Esophagus squamous epithelium (tissue), 5 donors: ENCODE measurements at regions not wholly inside any gene's neighbourhood (a gene's known extent, or its start where the extent isn't known, plus 50 kb on each side); places are given as distances from the start of the nearest gene placed in this dataset.

Source experiments
- DNase-seq: peaks from one replicate; lab custom pipeline; 2025; lab: John Stamatoyannopoulos, UW
- H3K27ac ChIP-seq, 4 donors: fragments of 200-600 bp; sonication (generic); one replicate each; pipeline ENCODE4 v1.5.1; 2016 to 2019; ENCODE audit warnings: mild to moderate bottlenecking in 1 of 4
- H3K27me3 ChIP-seq, 4 donors: fragments of 200-600 bp; sonication (generic); 1 replicate in 3 of 4; 2 replicates in 1 of 4; pipeline versions ENCODE4 v1.5.1 to v1.6.0; 2017 to 2021; ENCODE audit warnings: antibody characterized with exemption in 1 of 4
- H3K36me3 ChIP-seq, 3 donors: fragments of 200-600 bp; sonication (generic); one replicate each; pipeline ENCODE4 v1.5.1; 2016 to 2019
- H3K4me1 ChIP-seq, 3 donors: fragments of 200-600 bp; sonication (generic); one replicate each; pipeline ENCODE4 v1.5.1; 2017 to 2019
- H3K4me3 ChIP-seq, 4 donors: fragments of 200-600 bp; sonication (generic); 1 replicate in 3 of 4; 2 replicates in 1 of 4; pipeline ENCODE4 v1.5.1; 2016 to 2019; ENCODE audit warnings: mild to moderate bottlenecking in 2 of 4, moderate library complexity in 1 of 4
- H3K9me3 ChIP-seq, 3 donors: fragments of 200-600 bp; sonication (generic); one replicate each; pipeline ENCODE4 v1.5.1; 2016 to 2019
- CTCF ChIP-seq, 6 experiments: fragments of 450-650 bp in 4 of 6; fragments of 200-600 bp in 2 of 6; sonication (generic) in 2 of 6; IDR thresholded peaks; one replicate each; pipeline ENCODE4 v1.5.1; 2016 to 2019; ENCODE audit warnings: antibody characterized with exemption in 6 of 6, mild to moderate bottlenecking in 4 of 6, moderate library complexity in 4 of 6
- POLR2A ChIP-seq, 4 donors: fragments of 450-650 bp; IDR thresholded peaks; one replicate each; pipeline ENCODE4 v1.6.1; 2017; ENCODE audit warnings: antibody characterized with exemption in 4 of 4, mild to moderate bottlenecking in 4 of 4, moderate library complexity in 3 of 4
- WGBS, 2 donors: methylation state at CpG; one replicate each; pipeline ENCODE4 v1.1.5; 2018; 5-methylcytosine and 5-hydroxymethylcytosine counted together
- intact Hi-C: fragments of 100-400 bp; cut with DNase I; formaldehyde crosslinking; loops from one replicate; pipeline ENCODE4 v1.15.0; 2022
- donor health status: DM: yes; HTN: yes; CAD: no.

DNA sequence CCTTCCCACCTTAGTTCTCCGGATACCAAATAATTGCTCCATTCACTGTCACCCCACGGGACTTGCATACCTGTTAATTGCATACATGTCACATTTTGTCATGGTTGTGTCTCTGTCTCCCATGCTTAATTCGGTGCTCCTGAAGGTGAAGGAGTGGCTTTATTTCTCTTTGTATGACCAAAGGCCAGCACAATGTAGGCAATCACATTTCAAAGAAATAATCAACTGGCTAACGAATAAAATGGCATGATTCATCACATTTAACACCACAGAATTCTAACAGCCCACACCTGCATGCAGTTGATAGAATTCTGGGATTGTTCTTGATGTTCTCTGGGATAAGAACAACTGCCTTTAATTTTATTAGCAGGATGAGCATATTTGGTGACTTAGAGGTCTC, 59.3 kb downstream of the ATXN3L start:
- intact Hi-C loops: no loop called here
- Histone ChIP-seq H3K4me3 (no peak overlapping the region), H3K4me1 (no peaks in the 10 kb centered on the region), H3K36me3 (no peaks in the 10 kb centered on the region), H3K9me3 (no peaks in the 10 kb centered on the region), H3K27ac (no peak overlapping the region), H3K27me3 (no peaks in the 10 kb centered on the region)
- 79 to 90% methylated on average over 4 of the region's 4 CpGs for WGBS, 2 donors
- TF ChIP-seq POLR2A (IDR thresholded peaks at IDR 0.05): no peak
- TF ChIP-seq CTCF (IDR thresholded peaks at IDR 0.05): no peak
- no peak for DNase-seq

DNA sequence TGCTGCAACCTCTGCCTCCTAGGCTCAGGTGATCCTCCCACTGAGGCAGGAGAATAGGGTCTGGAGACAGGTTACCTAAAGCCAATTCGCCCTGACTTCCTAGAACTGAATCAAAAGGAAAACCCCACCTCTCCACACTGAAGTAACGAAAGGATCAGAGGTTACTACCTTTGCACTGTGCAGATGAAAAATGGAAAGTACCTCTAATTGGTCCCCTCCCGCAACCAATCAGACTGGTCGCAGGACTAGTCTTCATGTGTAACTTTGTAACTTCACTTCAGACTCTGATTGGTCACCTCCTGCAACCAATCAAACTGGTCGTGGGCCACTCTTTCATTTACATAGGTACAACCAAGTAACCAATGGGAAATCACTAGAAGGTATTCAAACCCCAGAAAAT, 61.1 kb downstream of the ATXN3L start:
- no peak for DNase-seq
- TF ChIP-seq POLR2A (IDR thresholded peaks at IDR 0.05): no peak
- no peaks in the 10 kb centered on the region for H3K9me3 ChIP-seq
- H3K36me3 ChIP-seq: no peaks in the 10 kb centered on the region
- intact Hi-C loops: no loop called here
- no peak overlapping the region for H3K27ac ChIP-seq
- no peak overlapping the region for H3K4me3 ChIP-seq
- no peaks in the 10 kb centered on the region for H3K27me3 ChIP-seq
- 68 to 80% methylated on average over 4 to 5 of the region's 5 CpGs for WGBS, 2 donors
- H3K4me1 ChIP-seq: no peaks in the 10 kb centered on the region

DNA sequence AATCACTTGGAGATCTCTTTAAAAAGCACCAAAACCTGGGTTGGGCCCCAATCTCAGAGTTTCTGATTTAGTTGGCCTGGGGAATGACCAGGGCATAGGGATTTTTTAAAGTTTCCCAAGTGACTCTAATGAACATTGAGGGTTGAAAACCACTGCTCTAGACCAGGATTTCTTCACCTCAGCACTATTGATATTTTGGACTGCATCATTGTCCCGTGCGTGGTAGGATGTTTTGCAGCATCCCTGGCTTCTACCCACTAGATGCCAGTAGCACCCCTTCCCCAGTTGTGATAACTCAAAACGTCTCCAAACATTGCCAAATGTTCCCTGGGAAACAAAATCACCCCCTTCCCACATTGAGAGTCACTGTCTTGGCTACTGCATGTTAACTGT, 61.8 kb downstream of the ATXN3L start:
- WGBS, 2 donors: 57 to 90% methylated on average over 2 to 3 of the region's 3 CpGs
- Histone ChIP-seq H3K27me3 (no peaks in the 10 kb centered on the region), H3K9me3 (no peaks in the 10 kb centered on the region), H3K27ac (no peak overlapping the region), H3K4me1 (no peaks in the 10 kb centered on the region), H3K36me3 (no peaks in the 10 kb centered on the region), H3K4me3 (no peak overlapping the region)
- TF ChIP-seq POLR2A (IDR thresholded peaks at IDR 0.05): no peak
- TF ChIP-seq CTCF (IDR thresholded peaks at IDR 0.05): no peak
- no peak for DNase-seq
- intact Hi-C loops: no loop called here

- DNase-seq: no peak
- no peaks in the 10 kb centered on the region for H3K4me1 ChIP-seq
- H3K4me3 ChIP-seq: no peak overlapping the region
- H3K36me3 ChIP-seq: no peaks in the 10 kb centered on the region
- TF ChIP-seq POLR2A (IDR thresholded peaks at IDR 0.05) (no peak), CTCF (IDR thresholded peaks at IDR 0.05) (no peak)
- 68 to 73% methylated on average over 6 of the region's 6 CpGs for WGBS, 2 donors
- intact Hi-C loops: no loop called here
- no peaks in the 10 kb centered on the region for H3K9me3 ChIP-seq
- H3K27me3 ChIP-seq: no peaks in the 10 kb centered on the region
- no peak overlapping the region for H3K27ac ChIP-seq
These were observed 62.4 kb downstream of the ATXN3L start for GRCh38 chrX:13257223-13258051.

DNA sequence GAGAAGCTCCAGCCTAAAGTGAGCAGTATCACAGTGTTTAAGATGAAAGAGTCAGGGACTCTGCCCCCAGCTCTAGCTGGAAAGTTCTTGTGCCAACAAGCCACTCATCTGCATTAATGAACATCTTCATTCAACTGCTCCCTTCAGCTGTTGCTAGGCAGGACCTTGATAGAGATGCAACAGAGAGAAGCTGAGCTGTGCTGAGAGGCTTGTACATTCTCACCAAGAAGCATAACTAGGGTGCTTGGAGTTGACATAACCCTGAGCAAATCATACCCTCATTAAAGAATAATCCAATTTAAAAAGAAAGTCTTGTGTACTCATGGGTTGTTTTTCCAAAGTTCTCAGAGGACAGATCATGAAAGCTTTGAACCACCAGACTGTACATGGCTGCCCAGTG, 63.2 kb downstream of the ATXN3L start:
- Histone ChIP-seq H3K4me1 (no peaks in the 10 kb centered on the region), H3K27me3 (no peaks in the 10 kb centered on the region), H3K36me3 (no peaks in the 10 kb centered on the region), H3K9me3 (no peaks in the 10 kb centered on the region), H3K27ac (peak overlapping the region in 2 of 4 donors; percentile 3 to 39), H3K4me3 (no peak overlapping the region)
- intact Hi-C loops: no loop called here
- TF ChIP-seq POLR2A (IDR thresholded peaks at IDR 0.05) (no peak), CTCF (IDR thresholded peaks at IDR 0.05) (no peak)
- no peak for DNase-seq
